HG03280 (cell line): ENCODE measurements at regions not wholly inside any gene's neighbourhood (a gene's known extent, or its start where the extent isn't known, plus 50 kb on each side); places are given as distances from the start of the nearest gene placed in this dataset.
"Not testable (repeated sequence)": the region's sequence is repeated elsewhere in the genome, so short reads cannot be mapped to it uniquely, and the experiment has no call there.

Experiments
- ATAC-seq: cut with Tn5 transposase; IDR thresholded peaks from one replicate; pipeline ENCODE4 v1.9.1; 2021; ENCODE audit warnings: mild to moderate bottlenecking, moderate library complexity; ENCODE audit not compliant: unreplicated experiment

- no peak for ATAC-seq
These were observed 709.4 kb downstream of the ZNF385D start for GRCh38 chr3:21041621-21042020.

DNA sequence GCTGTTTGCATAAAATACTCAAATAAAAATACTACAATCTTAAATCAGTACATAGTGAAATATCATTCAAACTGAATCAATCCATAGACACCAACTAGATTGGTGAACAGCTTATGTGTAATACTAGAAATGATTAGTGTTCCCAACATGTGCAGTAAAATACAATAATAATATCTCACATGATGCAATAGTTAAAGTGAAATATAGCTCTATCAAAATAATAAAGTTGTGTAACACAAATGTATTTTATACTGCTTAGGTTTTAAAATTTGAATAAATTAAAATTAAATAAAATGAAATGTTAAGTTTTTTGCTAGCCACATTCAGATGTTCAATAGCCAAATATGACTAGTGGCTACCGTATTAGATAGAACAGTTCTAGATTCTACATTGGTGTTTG, 714.1 kb downstream of the ZNF385D start:
- ATAC-seq = no peak

GRCh38 chr3:21028412-21028811, 722.6 kb downstream of the ZNF385D start:
- ATAC-seq = no peak

DNA sequence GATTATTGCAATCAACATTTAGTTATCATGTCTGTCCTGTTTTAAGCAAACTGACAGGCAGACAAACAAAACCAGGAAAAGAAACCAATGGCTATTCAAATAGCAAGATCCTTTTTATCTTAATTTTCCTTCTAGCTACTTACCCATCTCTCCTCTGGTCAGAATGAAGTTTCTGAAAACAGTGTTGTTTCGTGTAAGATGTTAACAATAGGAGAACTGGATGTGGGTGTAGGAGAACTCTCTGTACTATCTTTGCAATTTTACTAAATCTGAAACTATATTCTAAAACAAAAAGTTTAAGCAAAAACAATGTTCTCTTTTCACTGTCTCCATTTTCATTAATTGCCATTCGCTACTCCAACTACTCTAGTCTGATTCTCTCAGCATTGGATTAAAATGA, 726.4 kb downstream of the ZNF385D start:
- no peak for ATAC-seq

DNA sequence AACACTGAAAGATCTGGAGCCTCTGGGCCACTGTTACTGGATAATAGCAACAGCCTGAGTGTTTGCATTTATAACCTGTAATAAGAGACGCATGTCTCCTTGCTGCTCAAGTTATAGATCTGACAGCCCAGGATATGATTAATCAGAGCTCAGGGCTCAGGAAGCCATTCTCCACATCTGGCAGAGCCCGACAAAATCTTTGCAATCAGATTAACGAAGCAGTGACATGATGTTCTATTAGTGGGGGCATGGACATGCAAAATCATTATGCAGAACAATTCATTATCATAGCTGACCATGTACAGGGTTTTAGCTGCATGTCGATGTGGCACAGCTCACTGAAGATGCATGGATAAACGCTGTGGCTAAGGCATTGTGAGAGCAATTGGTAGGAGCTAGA, 730.3 kb downstream of the ZNF385D start:
- no peak for ATAC-seq

- no peak for ATAC-seq
These were observed 731.0 kb downstream of the ZNF385D start for GRCh38 chr3:21020043-21020442.

GRCh38 chr3:21017115-21017852, 733.7 kb downstream of the ZNF385D start:
- no peak for ATAC-seq

GRCh38 chr3:21013566-21013965, 737.4 kb downstream of the ZNF385D start:
- no peak for ATAC-seq

DNA sequence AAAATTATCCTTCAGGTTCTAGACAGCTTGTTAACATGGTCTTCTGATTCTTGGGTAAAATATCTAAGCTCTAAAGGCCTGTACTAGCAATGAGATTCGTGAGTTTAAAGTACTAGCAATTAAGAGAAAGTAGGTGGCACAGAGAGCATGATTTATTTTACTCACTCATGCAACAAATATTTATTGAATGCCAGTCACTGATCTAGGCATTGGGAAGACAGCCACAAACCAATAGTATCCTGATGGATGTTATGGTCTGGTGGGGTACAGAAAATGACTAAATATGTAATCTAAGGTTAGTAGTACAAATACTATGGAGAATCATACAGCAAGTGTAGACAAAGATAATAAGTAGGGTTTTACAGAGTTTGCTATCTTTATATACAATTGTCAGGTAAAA, 751.3 kb downstream of the ZNF385D start:
- ATAC-seq = no peak

DNA sequence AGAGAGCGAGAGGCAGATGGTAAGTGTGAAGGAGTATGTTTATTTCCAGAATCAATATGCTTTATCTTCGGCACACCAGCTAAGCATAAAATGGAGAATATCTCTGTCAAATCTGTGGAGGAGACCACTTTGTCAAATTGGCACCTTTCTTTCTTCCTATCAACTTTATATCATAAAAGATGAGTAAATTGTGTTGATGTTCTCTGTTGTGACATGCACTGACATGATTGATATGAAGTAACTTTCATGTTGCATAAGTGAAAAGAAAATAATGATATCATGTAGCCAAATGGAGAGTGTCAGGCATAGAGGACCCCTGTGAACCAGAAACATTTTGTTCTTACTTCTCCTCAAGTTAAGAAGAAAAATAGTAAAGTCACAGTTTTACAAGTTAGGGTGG, 753.8 kb downstream of the ZNF385D start:
- ATAC-seq = no peak

DNA sequence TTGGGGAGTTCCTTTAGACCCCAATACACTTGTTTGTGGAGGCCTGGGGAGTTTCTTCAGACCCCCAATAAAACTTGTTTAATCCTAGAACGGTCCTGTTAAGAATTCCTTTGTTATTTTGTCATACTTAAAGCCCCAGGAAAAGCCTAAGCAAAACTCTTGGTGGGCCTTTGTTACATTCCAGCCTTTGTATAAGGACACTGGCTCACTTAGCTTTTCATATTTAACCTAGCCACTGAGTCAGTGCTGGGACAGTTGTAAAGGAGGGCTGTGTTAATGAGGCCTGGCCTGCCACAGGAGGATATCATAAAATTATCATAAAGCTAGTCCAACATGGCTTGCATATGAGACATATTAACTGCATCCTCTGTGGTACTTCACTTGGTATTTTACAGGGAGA, 760.1 kb downstream of the ZNF385D start:
- no peak for ATAC-seq

DNA sequence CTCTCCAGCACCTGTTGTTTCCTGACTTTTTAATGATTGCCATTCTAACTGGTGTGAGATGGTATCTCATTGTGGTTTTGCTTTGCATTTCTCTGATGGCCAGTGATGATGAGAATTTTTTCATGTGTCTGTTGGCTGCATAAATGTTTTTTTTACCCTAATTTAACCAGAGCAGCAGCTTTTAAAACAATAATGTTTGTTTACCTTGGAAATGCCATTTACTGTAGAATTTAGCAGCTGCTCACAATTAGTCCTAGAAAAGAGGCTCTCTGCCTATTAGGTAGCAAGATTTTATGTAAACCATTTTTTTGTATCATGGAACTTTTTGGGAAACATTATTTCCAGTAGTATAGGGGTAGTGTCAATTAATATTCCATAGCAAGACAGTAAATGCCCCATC, 761.4 kb downstream of the ZNF385D start:
- not testable (repeated sequence) for ATAC-seq

DNA sequence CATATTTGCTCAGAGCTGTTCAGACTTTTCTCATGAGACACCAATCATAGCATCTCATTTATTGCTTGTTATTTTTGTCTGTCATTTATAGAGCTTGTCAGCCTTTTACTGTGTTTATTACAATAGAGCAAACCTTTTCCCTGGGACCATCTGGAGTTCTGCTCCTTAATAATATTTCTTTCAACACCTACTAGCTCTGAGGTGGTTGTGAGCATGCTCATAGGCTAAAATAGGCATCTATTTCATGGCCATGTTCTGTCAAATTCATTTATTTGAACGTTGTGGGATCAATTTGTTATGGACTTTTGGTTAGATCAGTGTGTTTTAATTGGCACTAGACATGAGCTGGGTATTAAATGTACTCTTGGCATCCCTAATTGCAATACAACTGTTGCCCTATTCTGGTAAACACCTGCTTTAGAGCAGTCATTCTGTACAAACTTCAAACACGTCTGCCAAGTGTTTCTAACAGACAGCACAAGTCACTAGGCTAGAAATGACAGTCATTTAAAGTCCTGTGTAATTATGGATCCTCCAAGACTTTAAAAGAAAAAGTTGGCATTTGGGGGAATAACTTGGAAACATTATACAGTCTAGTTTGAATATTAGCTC, 766.3 kb downstream of the ZNF385D start:
- no peak for ATAC-seq

GRCh38 chr3:20975188-20975651, 775.8 kb downstream of the ZNF385D start:
- ATAC-seq = no peak

GRCh38 chr3:20974396-20974795, 776.6 kb downstream of the ZNF385D start:
- ATAC-seq = no peak

DNA sequence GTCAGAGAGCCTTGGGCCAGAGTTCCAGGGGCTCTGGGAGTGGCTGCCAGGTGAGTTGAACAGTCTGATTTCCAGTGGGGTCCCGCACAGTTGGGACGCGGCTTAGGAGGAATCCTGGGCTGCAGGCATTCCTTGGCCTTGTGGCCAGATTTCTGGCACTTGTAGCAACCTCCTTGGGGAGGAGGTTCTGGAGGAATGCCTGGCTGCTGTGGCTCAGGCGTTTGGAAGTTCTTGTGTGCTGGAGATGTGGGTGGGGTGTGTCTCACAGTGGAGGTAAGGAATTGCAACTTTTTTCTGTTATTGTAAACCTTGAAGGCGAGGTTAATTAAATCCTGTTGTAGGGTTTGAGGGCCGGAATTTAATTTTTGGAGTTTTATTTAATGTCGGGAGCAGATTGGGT, 780.2 kb downstream of the ZNF385D start:
- not testable (repeated sequence) for ATAC-seq

- ATAC-seq = not testable (repeated sequence)
These were observed 781.5 kb upstream of the SGO1 start for GRCh38 chr3:20967485-20967884.

DNA sequence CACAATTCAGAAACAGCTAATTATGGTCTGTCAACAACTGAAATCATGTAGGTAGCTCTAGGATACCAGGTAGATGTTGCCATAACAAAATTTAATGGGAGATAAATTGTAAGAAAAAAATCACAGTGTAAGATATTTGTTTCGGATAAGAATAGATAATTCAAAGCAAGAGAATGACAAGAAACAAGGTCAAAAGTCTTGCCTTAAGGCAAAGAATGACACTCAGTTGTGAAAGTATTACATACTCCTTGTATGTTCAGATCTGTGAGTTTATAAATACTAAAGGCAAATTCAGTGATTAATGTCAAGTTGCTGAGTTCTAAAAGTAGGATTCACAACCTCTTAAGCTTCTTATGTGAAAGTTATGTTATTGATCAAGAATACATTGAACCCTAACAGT, 772.2 kb upstream of the SGO1 start:
- ATAC-seq = no peak

- ATAC-seq = no peak
These were observed 759.9 kb upstream of the SGO1 start for GRCh38 chr3:20945892-20946291.

- no peak for ATAC-seq
These were observed 749.8 kb upstream of the SGO1 start for GRCh38 chr3:20935791-20936190.

- no peak for ATAC-seq
These were observed 745.8 kb upstream of the SGO1 start for GRCh38 chr3:20931834-20932233.

DNA sequence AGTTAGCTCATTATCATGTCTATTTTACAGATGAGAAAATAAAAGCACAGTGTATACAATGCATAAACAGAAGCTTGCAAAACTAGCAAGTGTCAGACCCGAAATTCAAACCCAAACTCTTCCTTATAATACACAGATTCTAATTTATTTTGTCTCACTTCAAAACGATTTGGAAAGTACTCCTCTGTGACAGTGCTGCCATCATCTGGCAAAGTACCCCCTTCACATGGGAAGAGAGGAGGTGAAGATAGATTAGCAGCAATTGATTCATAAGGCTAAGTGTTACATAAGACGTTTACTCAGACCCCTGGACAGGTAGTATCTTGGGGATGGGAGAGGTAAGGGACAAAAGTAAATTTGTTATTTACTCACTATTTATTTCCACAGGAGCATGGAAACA, 744.0 kb upstream of the SGO1 start:
- no peak for ATAC-seq
